ENCODE measurements at regions not wholly inside any gene's neighbourhood (a gene's known extent, or its start where the extent isn't known, plus 50 kb on each side); places are given as distances from the start of the nearest gene placed in this dataset.

DNA sequence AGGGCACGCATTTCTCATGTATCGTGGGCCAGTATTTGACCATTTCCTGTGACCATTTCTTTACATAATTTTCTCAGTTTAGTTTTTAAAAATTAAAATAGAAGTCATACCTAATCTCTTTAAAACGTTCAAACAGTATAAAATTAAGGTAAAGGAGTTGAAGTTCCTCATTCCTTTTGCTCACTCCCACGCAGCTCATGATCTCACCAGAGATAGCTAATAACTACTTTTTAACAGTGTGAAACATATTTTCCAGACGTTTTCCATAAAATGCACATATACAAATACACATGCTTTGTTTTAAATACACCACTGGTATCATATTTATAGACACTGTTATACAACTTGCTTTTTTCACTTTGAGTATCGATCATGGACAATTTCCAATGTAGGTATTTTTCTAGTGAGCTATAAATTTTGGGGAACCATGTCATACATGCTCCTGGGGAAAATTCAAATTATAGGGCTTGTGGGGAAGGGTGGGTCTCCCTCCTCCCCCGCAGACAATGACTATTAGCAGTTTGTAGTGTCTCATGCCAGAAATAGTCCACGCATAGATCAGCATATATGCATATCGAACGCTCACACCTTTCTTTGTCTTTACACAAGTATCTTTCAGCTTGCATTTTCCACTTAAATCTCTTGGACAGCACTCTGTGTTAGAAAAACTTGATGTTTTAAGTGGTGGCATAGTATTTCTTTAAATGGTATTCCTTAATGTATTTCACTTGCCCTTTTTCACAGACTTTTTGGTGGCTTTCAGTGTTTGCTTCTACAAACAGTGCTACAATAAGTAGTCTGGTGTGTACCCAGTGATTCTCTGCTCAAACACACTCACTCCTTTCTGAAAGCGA, 145.5 kb upstream of the ZNF217 start:
- Mint-ChIP-seq H3K36me3 (ENCODE audit: low read depth) (no peaks in the 10 kb centered on the region), H3K9me3 (ENCODE audit: low read depth) (no peaks in the 10 kb centered on the region), H3K27me3 (ENCODE audit: low read depth) (no peaks in the 10 kb centered on the region), H3K27ac (ENCODE audit: unreplicated experiment) (peak overlapping the region; percentile 94), H3K4me1 (ENCODE audit: low read depth) (peaks cover 70% of the 10 kb centered on the region), H3K4me3 (ENCODE audit: unreplicated experiment) (peak overlapping the region; percentile 70)
- DNase-seq (ENCODE audit: low spot score), result no peak
- TF ChIP-seq, protein P1, sequence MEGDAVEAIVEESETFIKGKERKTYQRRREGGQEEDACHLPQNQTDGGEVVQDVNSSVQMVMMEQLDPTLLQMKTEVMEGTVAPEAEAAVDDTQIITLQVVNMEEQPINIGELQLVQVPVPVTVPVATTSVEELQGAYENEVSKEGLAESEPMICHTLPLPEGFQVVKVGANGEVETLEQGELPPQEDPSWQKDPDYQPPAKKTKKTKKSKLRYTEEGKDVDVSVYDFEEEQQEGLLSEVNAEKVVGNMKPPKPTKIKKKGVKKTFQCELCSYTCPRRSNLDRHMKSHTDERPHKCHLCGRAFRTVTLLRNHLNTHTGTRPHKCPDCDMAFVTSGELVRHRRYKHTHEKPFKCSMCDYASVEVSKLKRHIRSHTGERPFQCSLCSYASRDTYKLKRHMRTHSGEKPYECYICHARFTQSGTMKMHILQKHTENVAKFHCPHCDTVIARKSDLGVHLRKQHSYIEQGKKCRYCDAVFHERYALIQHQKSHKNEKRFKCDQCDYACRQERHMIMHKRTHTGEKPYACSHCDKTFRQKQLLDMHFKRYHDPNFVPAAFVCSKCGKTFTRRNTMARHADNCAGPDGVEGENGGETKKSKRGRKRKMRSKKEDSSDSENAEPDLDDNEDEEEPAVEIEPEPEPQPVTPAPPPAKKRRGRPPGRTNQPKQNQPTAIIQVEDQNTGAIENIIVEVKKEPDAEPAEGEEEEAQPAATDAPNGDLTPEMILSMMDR (IDR thresholded peaks at IDR 0.05), result no peak

DNA sequence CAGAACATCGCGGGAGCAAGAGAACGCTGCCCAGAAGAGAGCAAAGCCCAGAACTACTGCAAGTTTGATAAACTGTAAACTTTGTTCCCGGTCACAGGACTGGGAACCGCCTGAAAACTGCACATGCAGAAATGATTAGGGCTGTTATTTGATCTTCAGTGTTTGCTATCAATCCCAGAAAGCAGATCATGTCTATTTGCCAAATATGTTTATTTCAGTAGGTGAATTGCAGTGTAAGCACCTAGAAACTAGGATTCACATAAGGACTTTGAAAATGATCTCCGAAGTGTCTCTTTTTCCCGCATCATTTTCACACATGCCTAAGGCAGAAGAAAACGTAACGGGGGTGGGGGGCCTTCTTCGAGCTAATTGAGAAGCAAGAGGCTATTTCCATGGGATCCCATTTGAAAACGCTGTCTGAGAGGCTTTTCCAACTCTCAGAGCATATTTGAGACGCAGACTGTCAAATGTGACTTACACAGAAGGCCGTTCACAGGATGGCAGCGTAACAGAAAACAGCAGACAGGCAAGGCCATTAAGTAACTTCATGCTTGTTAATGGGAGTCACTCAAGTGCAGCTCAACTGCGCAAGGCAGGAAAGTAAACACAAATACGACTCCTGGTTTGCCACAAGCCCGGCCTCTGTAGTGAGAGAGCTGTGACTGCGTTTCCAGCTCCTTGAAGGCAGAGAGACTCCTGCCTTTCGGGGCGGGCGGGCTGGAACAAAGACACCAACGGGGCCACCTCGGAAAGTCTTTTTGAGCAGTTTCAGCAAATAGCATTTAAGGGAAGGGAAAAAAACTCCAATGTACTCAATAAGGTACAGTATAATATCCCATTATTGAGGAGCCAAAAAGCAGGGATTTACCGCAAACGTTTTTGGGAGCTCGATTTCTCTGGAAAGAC, 144.7 kb upstream of the ZNF217 start:
- Mint-ChIP-seq H3K27ac (ENCODE audit: unreplicated experiment) (peak overlapping the region; percentile 94), H3K4me3 (ENCODE audit: unreplicated experiment) (peak overlapping the region; percentile 70), H3K9me3 (ENCODE audit: low read depth) (no peaks in the 10 kb centered on the region), H3K4me1 (ENCODE audit: low read depth) (peaks cover 77% of the 10 kb centered on the region), H3K36me3 (ENCODE audit: low read depth) (no peaks in the 10 kb centered on the region), H3K27me3 (ENCODE audit: low read depth) (no peaks in the 10 kb centered on the region)
- TF ChIP-seq, protein P1 (IDR thresholded peaks at IDR 0.05), result no peak
- no peak for DNase-seq (ENCODE audit: low spot score)

DNA sequence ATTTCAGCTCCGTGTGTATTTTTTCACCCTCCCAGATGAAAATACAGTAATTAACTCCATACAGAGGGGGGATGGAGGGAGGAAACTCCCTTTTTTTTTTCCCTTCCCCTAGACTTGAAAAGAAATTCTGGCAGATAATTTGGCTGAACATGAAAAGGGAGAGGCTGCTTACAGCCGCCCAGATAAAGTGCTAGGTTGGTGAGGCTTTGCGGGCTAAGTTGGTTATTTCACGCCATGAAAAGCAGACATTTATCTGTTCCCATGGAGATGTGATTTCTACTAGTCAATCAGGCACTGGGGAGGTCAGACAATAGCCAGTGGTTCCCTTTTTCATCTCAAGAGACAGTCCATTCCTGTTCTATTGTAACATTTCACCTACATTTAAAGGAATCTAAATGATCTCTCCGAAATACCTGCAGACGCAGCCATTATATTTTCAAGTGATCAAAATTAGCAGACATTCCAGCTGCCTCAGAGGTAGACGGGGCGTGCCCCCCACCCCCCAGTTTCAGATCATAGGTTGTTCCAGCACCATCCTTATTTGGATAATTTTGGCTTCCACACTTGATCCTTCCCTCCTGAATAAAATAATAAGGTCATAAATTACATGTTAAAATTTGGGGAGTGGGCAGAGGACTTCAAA, 143.9 kb upstream of the ZNF217 start:
- TF ChIP-seq, protein P1 (IDR thresholded peaks at IDR 0.05), result no peak
- H3K9me3 Mint-ChIP-seq (ENCODE audit: low read depth), result no peaks in the 10 kb centered on the region
- no peaks in the 10 kb centered on the region for H3K36me3 Mint-ChIP-seq (ENCODE audit: low read depth)
- H3K4me1 Mint-ChIP-seq (ENCODE audit: low read depth), result peaks cover 82% of the 10 kb centered on the region
- no peaks in the 10 kb centered on the region for H3K27me3 Mint-ChIP-seq (ENCODE audit: low read depth)
- DNase-seq (ENCODE audit: low spot score), result no peak
- H3K4me3 Mint-ChIP-seq (ENCODE audit: unreplicated experiment), result peak overlapping the region; percentile 57
- peak overlapping the region; percentile 94 for H3K27ac Mint-ChIP-seq (ENCODE audit: unreplicated experiment)

DNA sequence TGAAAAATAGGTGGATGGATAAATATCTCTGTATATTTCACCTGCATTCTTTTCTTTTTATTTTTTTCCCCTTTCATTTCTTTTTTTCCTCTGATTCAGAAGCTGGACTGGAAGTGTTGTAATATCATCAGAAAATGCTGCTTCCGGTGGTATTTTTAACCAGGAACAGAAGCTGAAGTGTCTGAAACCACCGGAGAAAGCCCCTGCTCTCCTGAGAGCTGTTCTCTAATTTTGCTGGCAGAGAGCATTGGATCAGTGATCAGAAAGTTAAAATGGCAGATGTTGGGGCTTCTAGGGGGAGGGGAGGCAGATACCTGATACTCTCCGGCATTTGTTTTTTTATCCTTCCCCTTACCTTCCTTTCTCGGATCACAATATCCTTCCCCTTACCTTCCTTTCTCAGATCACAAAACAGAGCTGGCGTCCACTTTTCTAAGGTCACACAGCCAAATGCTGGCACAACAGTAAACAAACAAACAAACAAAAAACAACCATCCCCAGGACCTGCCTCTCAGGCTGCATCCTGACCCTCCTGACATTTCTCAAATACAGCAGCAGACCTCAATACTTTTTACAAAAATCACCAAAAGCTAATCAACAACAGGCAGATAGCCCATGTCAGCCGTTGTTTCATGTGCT, 143.2 kb upstream of the ZNF217 start:
- no peak for DNase-seq (ENCODE audit: low spot score)

More for the DNA sequence above, 143.2 kb upstream of the ZNF217 start:
- H3K36me3 Mint-ChIP-seq (ENCODE audit: low read depth), result no peaks in the 10 kb centered on the region
- no peaks in the 10 kb centered on the region for H3K27me3 Mint-ChIP-seq (ENCODE audit: low read depth)
- H3K9me3 Mint-ChIP-seq (ENCODE audit: low read depth), result no peaks in the 10 kb centered on the region
- TF ChIP-seq, protein P1 (IDR thresholded peaks at IDR 0.05), result no peak
- H3K27ac Mint-ChIP-seq (ENCODE audit: unreplicated experiment), result peak overlapping the region; percentile 94
- peak overlapping the region; percentile 57 for H3K4me3 Mint-ChIP-seq (ENCODE audit: unreplicated experiment)
- peaks cover 82% of the 10 kb centered on the region for H3K4me1 Mint-ChIP-seq (ENCODE audit: low read depth)
